Inferior parietal cortex (tissue), 1 donor: ENCODE measurements at regions not wholly inside any gene's neighbourhood (a gene's known extent, or its start where the extent isn't known, plus 50 kb on each side); places are given as distances from the start of the nearest gene placed in this dataset.
"Not testable (repeated sequence)": the region's sequence is repeated elsewhere in the genome, so short reads cannot be mapped to it uniquely, and the experiment has no call there.

Experiments
- DNase-seq: peaks from one replicate; pipeline ENCODE4 v3.0.0-alpha.2; 2016; ENCODE audit errors: extremely low spot score

DNA sequence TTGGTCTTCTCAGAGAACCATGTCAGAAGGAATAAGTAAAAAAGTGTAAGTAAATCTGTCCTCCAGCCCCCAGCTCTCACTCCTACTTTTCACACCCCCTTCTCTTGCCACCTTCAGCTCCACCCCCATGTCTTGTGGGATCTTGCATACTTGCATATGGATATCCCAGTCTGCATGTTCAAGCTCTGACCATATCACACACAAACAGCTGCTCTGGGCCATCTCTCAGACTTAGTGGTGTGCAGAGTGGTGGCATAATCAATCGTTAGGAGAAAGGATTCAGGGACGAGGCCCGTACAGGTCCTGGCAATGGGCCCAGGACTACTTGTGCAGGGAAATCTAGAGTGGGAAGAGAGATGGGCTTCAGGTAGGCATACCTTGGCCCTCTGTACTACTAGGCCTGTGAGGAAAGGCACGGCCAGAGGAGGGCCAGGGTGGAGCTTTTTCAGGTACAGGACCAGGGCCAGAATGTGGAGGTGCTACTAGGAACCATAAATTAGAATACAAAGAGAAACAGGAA lies 112.0 kb upstream of the SGK1 start:
- no peak for DNase-seq

- no peak for DNase-seq
These were observed 109.8 kb upstream of the SGK1 start for GRCh38 chr6:134427721-134428120.

GRCh38 chr6:134426623-134427022 lies 108.7 kb upstream of the SGK1 start:
- DNase-seq, result no peak

DNA sequence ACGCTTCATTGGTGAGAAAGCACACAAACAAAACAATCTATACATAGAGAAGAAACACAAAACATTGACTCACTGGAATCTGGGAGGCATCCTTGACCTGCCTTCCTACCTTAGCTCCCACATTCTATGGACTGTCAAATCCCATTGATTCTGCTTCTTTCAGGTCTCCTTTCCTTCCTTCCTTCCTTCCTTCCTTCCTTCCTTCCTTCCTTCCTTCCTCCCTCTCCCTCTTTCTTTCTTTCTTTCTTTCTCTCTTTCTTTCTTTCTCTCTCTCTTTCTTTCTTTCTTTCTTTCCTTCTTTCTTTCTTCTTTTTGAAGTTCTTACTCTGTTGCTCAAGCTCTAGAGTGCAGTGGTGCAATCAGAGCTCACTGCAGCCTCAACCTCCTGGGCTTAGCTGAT lies 108.0 kb upstream of the SGK1 start:
- not testable (repeated sequence) for DNase-seq

GRCh38 chr6:134425513-134425912 lies 107.6 kb upstream of the SGK1 start:
- DNase-seq, result no peak

DNA sequence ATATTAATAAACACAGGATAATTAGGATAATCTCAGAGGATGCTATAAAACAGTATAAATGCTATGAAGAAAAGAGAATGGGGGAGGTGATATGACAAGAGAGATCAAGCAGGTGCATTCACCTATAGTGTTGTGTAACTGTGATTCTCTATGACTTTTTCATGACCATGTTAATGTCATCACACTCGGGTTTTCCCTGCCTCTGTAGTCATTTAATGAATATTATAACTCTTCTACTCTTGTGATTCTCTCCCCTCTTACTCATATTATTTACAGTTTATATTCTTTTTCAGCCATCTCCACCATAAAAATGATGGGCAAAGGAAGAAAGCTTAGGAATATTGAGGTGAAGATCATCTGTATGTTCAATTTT lies 106.9 kb upstream of the SGK1 start:
- DNase-seq, result no peak

DNA sequence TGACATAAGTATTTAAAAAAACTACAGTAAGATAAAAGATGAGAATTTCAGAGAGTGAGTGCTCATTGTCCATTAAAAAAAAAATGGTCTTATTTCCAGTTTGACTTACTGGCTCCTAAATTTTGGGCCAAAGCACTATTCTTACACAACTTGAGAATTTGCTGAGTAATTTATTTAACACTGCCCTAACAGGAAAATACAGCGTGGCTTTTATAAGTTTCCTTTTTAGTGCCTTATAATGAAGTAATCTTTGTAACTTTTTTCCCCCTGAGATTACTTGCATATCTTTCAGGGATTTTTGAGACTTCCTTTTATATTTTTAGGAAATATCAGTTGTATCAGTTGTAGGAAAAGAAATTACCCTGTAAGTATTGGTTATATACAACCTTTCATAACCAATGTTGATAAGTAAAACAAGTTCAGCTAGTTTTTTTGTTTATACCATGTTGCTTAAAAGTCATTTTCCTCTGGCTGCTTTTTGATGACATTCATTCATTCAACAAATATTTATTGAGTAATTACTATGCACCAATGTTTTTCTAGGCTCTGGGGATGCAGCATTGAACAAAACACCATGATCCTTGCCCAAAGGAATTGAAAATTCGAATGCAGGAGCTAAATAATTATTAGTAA lies 106.4 kb upstream of the SGK1 start:
- DNase-seq, result no peak

- no peak for DNase-seq
These were observed 104.7 kb upstream of the SGK1 start for GRCh38 chr6:134422426-134423231.

GRCh38 chr6:134421501-134421900 lies 103.6 kb upstream of the SGK1 start:
- no peak for DNase-seq

DNA sequence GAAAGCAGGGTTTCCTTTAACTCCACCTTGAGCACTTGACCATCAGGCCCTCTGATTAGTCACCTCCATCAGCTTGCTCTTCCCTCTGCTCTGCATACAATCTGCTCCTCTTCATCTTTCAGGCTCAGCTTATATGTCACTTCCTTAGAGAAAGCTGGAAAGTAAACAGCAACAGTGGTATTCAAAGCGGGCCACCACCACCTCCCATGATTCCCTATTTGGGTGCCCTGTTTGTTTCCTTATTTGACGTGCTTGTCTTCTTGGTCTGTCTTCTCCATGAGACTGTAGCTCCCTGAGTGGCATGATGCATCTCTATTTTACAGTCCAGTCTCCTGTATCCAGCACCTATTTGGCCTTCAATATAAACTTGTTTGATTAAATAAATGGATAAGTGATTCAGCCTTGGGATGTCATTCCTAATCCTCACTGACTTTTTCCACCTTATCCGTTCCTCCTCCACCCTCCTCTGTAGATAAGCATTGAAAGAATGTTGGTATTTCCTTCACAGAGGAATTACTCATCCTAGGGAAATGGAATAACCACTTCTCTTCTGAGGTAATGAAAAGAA lies 102.8 kb upstream of the SGK1 start:
- DNase-seq, result no peak

DNA sequence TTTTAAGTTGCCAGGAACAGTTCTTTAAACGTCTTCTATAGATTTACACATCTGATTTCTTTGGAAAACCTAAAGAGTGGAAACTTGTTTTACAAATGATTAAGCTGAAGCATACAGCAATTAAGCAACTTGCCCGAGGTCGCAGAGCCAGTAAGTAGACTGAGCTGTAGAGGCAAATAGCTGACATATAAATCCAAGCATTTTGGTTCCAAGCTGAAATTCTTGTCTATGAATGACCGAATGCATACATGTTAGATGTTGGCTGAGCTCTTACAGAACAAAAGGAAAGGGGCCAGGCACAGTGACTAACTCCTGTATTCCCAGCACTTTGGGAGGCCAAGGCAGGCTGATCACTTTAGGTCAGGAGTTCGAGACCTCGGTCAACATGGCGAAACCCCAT lies 101.8 kb upstream of the SGK1 start:
- DNase-seq, result no peak

GRCh38 chr6:134416418-134417154 lies 98.7 kb upstream of the SGK1 start:
- DNase-seq, result no peak

DNA sequence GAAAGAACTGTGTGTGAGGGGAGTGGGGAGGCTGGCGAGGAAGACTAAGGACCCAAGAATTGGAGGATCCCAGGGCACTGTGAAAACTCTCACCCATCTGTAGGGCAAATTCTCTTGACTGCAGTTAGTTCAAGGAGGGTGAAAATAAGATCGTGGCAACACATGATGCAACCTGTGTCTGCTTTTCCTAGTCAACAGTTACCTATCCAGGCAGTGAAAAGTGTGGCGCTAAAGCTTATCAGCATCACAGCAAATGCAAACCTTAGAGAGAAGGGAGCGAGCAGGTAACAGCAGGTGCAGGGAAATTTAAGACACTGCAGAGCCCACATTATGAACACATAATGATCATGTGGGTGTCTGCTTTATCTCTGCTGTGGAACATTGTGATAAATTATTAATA lies 97.7 kb upstream of the SGK1 start:
- no peak for DNase-seq

GRCh38 chr6:134415194-134415593 lies 97.3 kb upstream of the SGK1 start:
- no peak for DNase-seq

- DNase-seq, result no peak
These were observed 96.9 kb upstream of the SGK1 start for GRCh38 chr6:134414793-134415192.

- DNase-seq, result no peak
These were observed 95.3 kb upstream of the SGK1 start for GRCh38 chr6:134413241-134413643.

GRCh38 chr6:134410541-134410940 lies 92.6 kb upstream of the SGK1 start:
- DNase-seq, result no peak

DNA sequence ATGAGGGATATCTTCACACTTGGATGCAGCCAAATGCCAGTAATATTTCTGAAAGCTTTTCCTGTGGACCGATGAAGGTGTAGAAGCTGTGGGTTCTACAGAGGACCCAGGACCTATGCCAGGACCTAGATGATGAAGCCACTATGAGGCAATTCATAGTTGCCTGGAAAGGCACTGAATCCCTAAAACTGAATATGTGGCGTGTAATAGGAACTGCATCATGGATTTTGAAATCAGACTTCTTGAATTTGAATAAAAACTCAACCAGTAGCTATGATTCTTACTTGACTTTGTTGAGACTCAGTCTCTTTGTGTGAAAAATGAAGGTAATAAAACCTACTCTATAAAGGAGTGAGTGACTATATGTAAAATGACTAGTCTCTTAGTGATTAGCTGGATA lies 89.9 kb upstream of the SGK1 start:
- no peak for DNase-seq

DNA sequence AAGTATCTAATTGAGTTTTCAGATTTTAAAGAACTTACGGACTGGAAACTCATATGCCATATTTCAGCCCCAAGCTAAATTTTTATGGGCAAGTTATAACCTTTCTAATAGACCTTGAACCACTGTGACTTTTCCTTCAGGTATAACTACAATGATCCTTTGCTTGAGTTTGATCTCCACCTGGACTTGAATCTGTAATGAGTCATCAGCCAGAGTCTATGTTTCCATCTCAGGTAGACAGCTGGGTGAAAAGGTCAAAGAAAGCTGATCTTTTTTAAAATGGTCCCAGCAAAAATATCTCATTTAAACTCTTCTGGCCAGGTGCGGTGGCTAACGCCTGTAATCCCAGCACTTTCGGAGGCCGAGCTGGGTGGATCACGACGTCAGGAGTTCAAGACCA lies 88.4 kb upstream of the SGK1 start:
- DNase-seq, result no peak

- DNase-seq, result no peak
These were observed 87.6 kb upstream of the SGK1 start for GRCh38 chr6:134405386-134406087.

DNA sequence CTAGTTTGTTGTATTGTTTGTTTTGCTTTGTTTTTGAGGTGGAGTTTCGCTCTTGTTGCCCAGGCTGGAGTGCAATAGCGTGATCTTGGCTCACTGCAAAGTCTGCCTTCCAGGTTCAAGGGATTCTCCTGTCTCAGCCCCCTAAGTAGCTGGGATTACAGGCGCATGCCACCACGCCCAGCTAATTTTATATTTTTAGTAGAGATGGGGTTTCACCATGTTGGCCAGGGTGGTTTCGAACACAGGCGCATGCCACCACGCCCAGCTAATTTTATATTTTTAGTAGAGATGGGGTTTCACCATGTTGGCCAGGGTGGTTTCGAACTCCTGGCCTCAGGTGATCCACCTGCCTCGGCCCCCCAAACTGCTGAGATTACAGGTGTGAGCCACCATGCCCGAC lies 85.4 kb upstream of the SGK1 start:
- not testable (repeated sequence) for DNase-seq
